Left lung (tissue), 4 donors: ENCODE measurements at regions not wholly inside any gene's neighbourhood (a gene's known extent, or its start where the extent isn't known, plus 50 kb on each side); places are given as distances from the start of the nearest gene placed in this dataset.

Experiments
- ATAC-seq: fragments of 200-7000 bp; cut with Tn5 transposase; one replicate; pipeline ENCODE4 v1.9.1; 2020; ENCODE audit warnings: moderate library complexity
- DNase-seq, 4 donors: peaks; one replicate each; pipeline ENCODE4 v3.0.0-alpha.2; 2013 to 2020
- H3K27ac ChIP-seq, 2 donors: fragments of 200-600 bp; sonication (generic) in 1 of 2; one replicate each; pipeline versions ENCODE4 v1.5.0 to v1.8.0; 2020 to 2021
- H3K27me3 ChIP-seq, 2 donors: fragments of 200-600 bp; sonication (generic) in 1 of 2; one replicate each; pipeline versions ENCODE4 v1.5.0 to v1.8.0; 2020 to 2021
- H3K36me3 ChIP-seq, 2 donors: fragments of 200-600 bp; sonication (generic) in 1 of 2; one replicate each; pipeline versions ENCODE4 v1.5.0 to v1.8.0; 2020 to 2021
- H3K4me1 ChIP-seq, 2 donors: fragments of 200-600 bp; one replicate each; pipeline ENCODE4 v1.8.0; 2021
- H3K4me3 ChIP-seq, 2 donors: fragments of 200-600 bp; sonication (generic) in 1 of 2; one replicate each; pipeline versions ENCODE4 v1.5.0 to v1.8.0; 2020 to 2021; ENCODE audit warnings: mild to moderate bottlenecking in 1 of 2
- H3K9me3 ChIP-seq, 2 donors: fragments of 200-600 bp; sonication (generic) in 1 of 2; one replicate each; pipeline versions ENCODE4 v1.5.0 to v1.8.0; 2020 to 2021
- CTCF ChIP-seq, 2 donors: fragments of 200-600 bp; sonication (generic) in 1 of 2; IDR thresholded peaks; one replicate each; pipeline versions ENCODE4 v1.5.0 to v1.8.0; 2021; ENCODE audit warnings: antibody characterized with exemption in 2 of 2
- intact Hi-C, 2 donors: fragments of 100-400 bp; cut with DNase I; formaldehyde crosslinking; loops; one replicate each; pipeline versions ENCODE4 v1.11.2 to v1.14.2; 2022
- donor health status: DM: no; HTN: yes; CAD: no.
- donor health status: DM: no; HTN: no; CAD: no.

GRCh38 chr13:104837756-104838155 is 1697.7 kb downstream of the EFNB2 start:
- intact Hi-C loops: no loop called here
- Histone ChIP-seq H3K36me3 (no peaks in the 10 kb centered on the region), H3K27ac (no peak overlapping the region), H3K4me1 (no peaks in the 10 kb centered on the region), H3K4me3 (no peak overlapping the region), H3K9me3 (no peaks in the 10 kb centered on the region), H3K27me3 (no peaks in the 10 kb centered on the region)
- no peak for TF ChIP-seq CTCF (IDR thresholded peaks at IDR 0.05)
- ATAC-seq: no peak
- DNase-seq: no peak

GRCh38 chr13:104833221-104833620 is 1702.2 kb downstream of the EFNB2 start:
- TF ChIP-seq CTCF (IDR thresholded peaks at IDR 0.05): no peak
- no peaks in the 10 kb centered on the region for H3K27me3 ChIP-seq
- intact Hi-C loops: no loop called here
- H3K4me3 ChIP-seq: no peak overlapping the region
- H3K27ac ChIP-seq: no peak overlapping the region
- H3K9me3 ChIP-seq: no peaks in the 10 kb centered on the region
- ATAC-seq (no peak), DNase-seq (no peak)
- no peaks in the 10 kb centered on the region for H3K4me1 ChIP-seq
- no peaks in the 10 kb centered on the region for H3K36me3 ChIP-seq

- Histone ChIP-seq H3K27me3 (no peaks in the 10 kb centered on the region), H3K9me3 (no peaks in the 10 kb centered on the region), H3K4me3 (no peak overlapping the region), H3K27ac (no peak overlapping the region), H3K4me1 (no peaks in the 10 kb centered on the region), H3K36me3 (no peaks in the 10 kb centered on the region)
- ATAC-seq (no peak), DNase-seq (no peak)
- intact Hi-C loops: no loop called here
- TF ChIP-seq CTCF (IDR thresholded peaks at IDR 0.05): no peak
Observed at GRCh38 chr13:104832231-104832630, 1703.2 kb downstream of the EFNB2 start.

- DNase-seq: no peak
- Histone ChIP-seq H3K9me3 (no peaks in the 10 kb centered on the region), H3K4me3 (no peak overlapping the region), H3K27ac (no peak overlapping the region), H3K27me3 (no peaks in the 10 kb centered on the region), H3K4me1 (no peaks in the 10 kb centered on the region), H3K36me3 (no peaks in the 10 kb centered on the region)
- no peak for ATAC-seq
- intact Hi-C loops: no loop called here
- no peak for TF ChIP-seq CTCF (IDR thresholded peaks at IDR 0.05)
Observed at GRCh38 chr13:104831831-104832230, 1703.6 kb downstream of the EFNB2 start.

GRCh38 chr13:104823709-104824108 is 1711.8 kb downstream of the EFNB2 start:
- Histone ChIP-seq H3K27me3 (no peaks in the 10 kb centered on the region), H3K27ac (no peak overlapping the region), H3K9me3 (peaks cover 0 to 4% of the 10 kb centered on the region in 2 donors), H3K4me3 (no peak overlapping the region), H3K4me1 (no peaks in the 10 kb centered on the region), H3K36me3 (no peaks in the 10 kb centered on the region)
- intact Hi-C loops: no loop called here
- no peak for ATAC-seq
- no peak for TF ChIP-seq CTCF (IDR thresholded peaks at IDR 0.05)
- no peak for DNase-seq
